Tibial nerve (tissue), 4 donors: ENCODE measurements at regions not wholly inside any gene's neighbourhood (a gene's known extent, or its start where the extent isn't known, plus 50 kb on each side); places are given as distances from the start of the nearest gene placed in this dataset.

Source experiments
- DNase-seq, 2 donors: peaks; one replicate each; pipeline ENCODE4 v3.0.0-alpha.2; 2019; ENCODE audit warnings: low spot score in 2 of 2
- H3K27ac ChIP-seq, 4 donors: fragments of 200-600 bp; sonication (generic) in 3 of 4; one replicate each; pipeline ENCODE4 v1.5.1; 2017 to 2019; ENCODE audit warnings: mild to moderate bottlenecking in 1 of 4
- H3K27me3 ChIP-seq, 2 donors: fragments of 200-600 bp; sonication (generic) in 1 of 2; one replicate each; pipeline versions ENCODE4 v1.5.1 to v1.6.0; 2017 to 2019
- H3K36me3 ChIP-seq, 3 donors: fragments of 200-600 bp; sonication (generic); one replicate each; pipeline ENCODE4 v1.5.1; 2018 to 2019
- H3K4me1 ChIP-seq, 4 donors: fragments of 200-600 bp; sonication (generic) in 3 of 4; one replicate each; pipeline ENCODE4 v1.5.1; 2017 to 2019
- H3K4me3 ChIP-seq, 4 donors: fragments of 200-600 bp; sonication (generic) in 3 of 4; one replicate each; pipeline ENCODE4 v1.5.1; 2017 to 2019; ENCODE audit warnings: mild to moderate bottlenecking in 1 of 4, moderate library complexity in 1 of 4
- H3K9me3 ChIP-seq, 4 donors: fragments of 200-600 bp; sonication (generic) in 3 of 4; one replicate each; pipeline ENCODE4 v1.5.1; 2017 to 2019
- EP300 ChIP-seq, 2 donors: sonication (generic); formaldehyde crosslinking; IDR thresholded peaks; one replicate each; pipeline ENCODE4 v1.6.1; 2017; ENCODE audit warnings: antibody characterized with exemption in 2 of 2, mild to moderate bottlenecking in 1 of 2
- POLR2A ChIP-seq, 2 donors: fragments of 450-650 bp; IDR thresholded peaks; one replicate each; pipeline ENCODE4 v1.6.1; 2017; ENCODE audit warnings: antibody characterized with exemption in 2 of 2, mild to moderate bottlenecking in 2 of 2, moderate library complexity in 2 of 2
- WGBS, 2 donors: methylation state at CpG; one replicate each; pipeline ENCODE4 v1.1.5; 2018; 5-methylcytosine and 5-hydroxymethylcytosine counted together
- TF ChIP-seq, protein P1 (sequence below), 5 experiments: fragments of 200-600 bp in 3 of 5; fragments of 450-650 bp in 2 of 5; sonication (generic) in 3 of 5; IDR thresholded peaks; one replicate each; pipeline ENCODE4 v1.5.1; 2016 to 2019; ENCODE audit warnings: antibody characterized with exemption in 5 of 5, mild to moderate bottlenecking in 3 of 5, moderate library complexity in 2 of 5

DNA sequence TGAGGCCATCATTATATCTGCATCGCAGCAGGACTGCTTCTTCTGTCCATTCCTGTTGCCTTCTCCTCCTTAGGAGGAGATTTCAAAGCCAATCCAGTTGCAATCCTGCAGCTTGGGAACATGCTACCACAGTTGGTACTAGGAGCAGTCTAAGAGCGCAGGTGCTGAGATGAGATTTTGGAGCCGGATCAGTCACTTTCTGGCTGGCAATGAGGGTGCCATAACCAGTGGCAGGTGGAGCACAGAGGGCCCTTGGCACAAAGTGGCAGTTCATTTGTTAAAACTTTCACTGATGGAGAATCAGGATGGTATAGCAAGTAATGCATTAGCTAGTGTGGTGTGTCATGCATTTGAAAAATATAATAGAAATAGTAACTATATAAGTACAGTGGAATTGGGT is 173.7 kb upstream of the ATP5MC3 start:
- no peaks in the 10 kb centered on the region for H3K27me3 ChIP-seq
- 97 to 100% methylated on average over 3 of the region's 3 CpGs for WGBS, 2 donors
- DNase-seq = no peak
- H3K36me3 ChIP-seq = no peaks in the 10 kb centered on the region
- TF ChIP-seq EP300 (IDR thresholded peaks at IDR 0.05) = no peak
- TF ChIP-seq, protein P1, sequence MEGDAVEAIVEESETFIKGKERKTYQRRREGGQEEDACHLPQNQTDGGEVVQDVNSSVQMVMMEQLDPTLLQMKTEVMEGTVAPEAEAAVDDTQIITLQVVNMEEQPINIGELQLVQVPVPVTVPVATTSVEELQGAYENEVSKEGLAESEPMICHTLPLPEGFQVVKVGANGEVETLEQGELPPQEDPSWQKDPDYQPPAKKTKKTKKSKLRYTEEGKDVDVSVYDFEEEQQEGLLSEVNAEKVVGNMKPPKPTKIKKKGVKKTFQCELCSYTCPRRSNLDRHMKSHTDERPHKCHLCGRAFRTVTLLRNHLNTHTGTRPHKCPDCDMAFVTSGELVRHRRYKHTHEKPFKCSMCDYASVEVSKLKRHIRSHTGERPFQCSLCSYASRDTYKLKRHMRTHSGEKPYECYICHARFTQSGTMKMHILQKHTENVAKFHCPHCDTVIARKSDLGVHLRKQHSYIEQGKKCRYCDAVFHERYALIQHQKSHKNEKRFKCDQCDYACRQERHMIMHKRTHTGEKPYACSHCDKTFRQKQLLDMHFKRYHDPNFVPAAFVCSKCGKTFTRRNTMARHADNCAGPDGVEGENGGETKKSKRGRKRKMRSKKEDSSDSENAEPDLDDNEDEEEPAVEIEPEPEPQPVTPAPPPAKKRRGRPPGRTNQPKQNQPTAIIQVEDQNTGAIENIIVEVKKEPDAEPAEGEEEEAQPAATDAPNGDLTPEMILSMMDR (IDR thresholded peaks at IDR 0.05) = no peak
- no peak for TF ChIP-seq POLR2A (IDR thresholded peaks at IDR 0.05)
- H3K27ac ChIP-seq = no peak overlapping the region
- no peak overlapping the region for H3K4me3 ChIP-seq
- H3K4me1 ChIP-seq = peaks cover 0 to 5% (median 0%) of the 10 kb centered on the region in 4 donors
- no peaks in the 10 kb centered on the region for H3K9me3 ChIP-seq

DNA sequence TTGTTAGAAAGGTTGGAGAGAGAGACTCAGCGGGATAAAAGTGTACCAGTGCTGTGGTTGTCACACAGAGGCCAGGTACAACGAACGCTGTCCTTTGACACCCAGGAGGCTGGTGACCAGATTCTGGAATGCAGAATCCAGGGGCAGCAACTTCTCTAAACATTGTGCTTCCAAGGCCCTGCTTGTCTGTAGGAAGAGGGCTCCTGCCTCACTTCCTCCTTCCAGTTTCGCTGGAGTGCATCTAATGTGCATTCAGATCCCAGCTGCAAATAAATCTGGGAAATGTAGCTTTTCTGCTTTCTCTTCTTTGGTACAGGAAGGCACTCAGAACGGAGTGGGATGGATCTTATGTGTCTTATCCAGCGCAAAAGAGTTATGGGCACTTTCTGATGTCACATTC is 171.8 kb upstream of the ATP5MC3 start:
- DNase-seq = no peak
- H3K4me1 ChIP-seq = peaks cover 0 to 5% (median 0%) of the 10 kb centered on the region in 4 donors
- TF ChIP-seq, protein P1 (IDR thresholded peaks at IDR 0.05) = no peak
- TF ChIP-seq POLR2A (IDR thresholded peaks at IDR 0.05) (no peak), EP300 (IDR thresholded peaks at IDR 0.05) (no peak)
- 64 to 75% methylated on average over 6 of the region's 6 CpGs for WGBS, 2 donors
- no peaks in the 10 kb centered on the region for H3K9me3 ChIP-seq
- no peak overlapping the region for H3K4me3 ChIP-seq
- no peaks in the 10 kb centered on the region for H3K36me3 ChIP-seq
- no peaks in the 10 kb centered on the region for H3K27me3 ChIP-seq
- H3K27ac ChIP-seq = no peak overlapping the region

DNA sequence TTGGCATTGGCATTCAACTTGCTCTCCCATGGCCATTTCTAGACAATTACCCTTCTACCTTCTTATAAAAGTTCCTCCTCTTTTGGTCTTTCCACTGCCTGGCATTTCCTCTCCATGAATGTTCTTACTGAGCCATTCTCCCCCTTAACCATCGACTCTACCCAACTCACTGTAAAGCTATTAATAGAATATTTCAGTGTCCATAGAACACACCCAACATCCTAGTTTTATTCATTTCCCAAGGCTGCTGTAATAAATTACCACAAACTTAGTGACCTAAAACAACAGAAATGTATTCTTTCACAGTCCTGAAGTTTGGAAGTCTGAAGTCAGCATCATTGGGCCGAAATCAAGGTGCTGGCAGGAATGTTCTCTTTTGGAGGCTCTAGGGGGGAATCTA is 170.0 kb upstream of the ATP5MC3 start:
- WGBS, 2 donors = 69 to 79% methylated on average over 2 of the region's 2 CpGs
- H3K27me3 ChIP-seq = no peaks in the 10 kb centered on the region
- TF ChIP-seq, protein P1 (IDR thresholded peaks at IDR 0.05) = no peak
- TF ChIP-seq POLR2A (IDR thresholded peaks at IDR 0.05) (no peak), EP300 (IDR thresholded peaks at IDR 0.05) (no peak)
- H3K27ac ChIP-seq = no peak overlapping the region
- no peaks in the 10 kb centered on the region for H3K9me3 ChIP-seq
- DNase-seq = no peak
- no peak overlapping the region for H3K4me3 ChIP-seq
- H3K36me3 ChIP-seq = no peaks in the 10 kb centered on the region
- peaks cover 0 to 5% (median 0%) of the 10 kb centered on the region in 4 donors for H3K4me1 ChIP-seq

DNA sequence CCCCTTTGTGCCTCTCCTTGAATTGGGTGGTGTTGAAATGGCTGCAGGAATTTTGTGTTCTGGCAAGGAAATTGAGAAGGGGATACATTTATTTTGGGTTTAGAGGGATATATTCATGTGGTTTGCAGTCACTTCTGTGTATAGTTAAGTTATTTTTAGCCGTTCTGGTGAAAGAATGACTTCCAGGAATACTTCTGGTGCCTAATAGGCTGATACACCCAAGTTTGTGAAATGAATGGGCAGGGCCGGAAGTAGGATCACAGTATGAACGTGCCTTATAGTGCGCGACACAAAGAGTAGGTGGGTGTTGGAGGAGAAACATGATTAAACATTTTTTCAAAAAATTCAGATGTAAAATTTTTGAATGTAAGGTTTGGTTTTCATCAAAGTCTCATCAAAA is 168.6 kb upstream of the ATP5MC3 start:
- TF ChIP-seq, protein P1 (IDR thresholded peaks at IDR 0.05) = no peak
- TF ChIP-seq POLR2A (IDR thresholded peaks at IDR 0.05) (no peak), EP300 (IDR thresholded peaks at IDR 0.05) (no peak)
- no peak overlapping the region for H3K27ac ChIP-seq
- DNase-seq = no peak
- H3K27me3 ChIP-seq = no peaks in the 10 kb centered on the region
- H3K4me1 ChIP-seq = peaks cover 0 to 5% (median 0%) of the 10 kb centered on the region in 4 donors
- WGBS, 2 donors = 71 to 72% methylated on average over 5 of the region's 5 CpGs
- H3K9me3 ChIP-seq = no peaks in the 10 kb centered on the region
- no peaks in the 10 kb centered on the region for H3K36me3 ChIP-seq
- H3K4me3 ChIP-seq = no peak overlapping the region

DNA sequence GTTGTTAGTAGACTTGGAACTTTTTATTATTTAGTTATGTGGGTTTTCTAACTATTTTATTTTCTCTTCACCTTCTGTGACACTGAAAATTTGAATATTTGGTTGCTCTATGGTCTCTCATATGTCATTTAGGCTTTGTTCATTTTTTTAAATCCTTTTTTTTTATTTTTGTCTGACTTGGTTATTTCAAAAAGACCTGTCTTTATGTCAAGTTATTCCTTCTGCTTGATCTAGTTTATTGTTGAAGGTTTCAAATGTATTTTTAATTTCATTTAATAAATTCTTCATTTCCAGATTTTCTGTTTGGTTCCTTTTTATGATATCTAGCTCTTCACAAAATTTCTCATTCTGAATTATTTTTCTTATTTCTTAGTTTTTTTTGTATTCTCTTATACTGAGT is 160.6 kb upstream of the ATP5MC3 start:
- DNase-seq = no peak
- TF ChIP-seq, protein P1 (IDR thresholded peaks at IDR 0.05) = no peak
- Histone ChIP-seq H3K4me1 (no peaks in the 10 kb centered on the region), H3K4me3 (no peak overlapping the region), H3K9me3 (peaks cover 0 to 46% (median 0%) of the 10 kb centered on the region in 4 donors), H3K27me3 (no peaks in the 10 kb centered on the region), H3K27ac (no peak overlapping the region), H3K36me3 (no peaks in the 10 kb centered on the region)
